ENCODE measurements at regions not wholly inside any gene's neighbourhood (a gene's known extent, or its start where the extent isn't known, plus 50 kb on each side); places are given as distances from the start of the nearest gene placed in this dataset.

- no peak for DNase-seq
- CTCF ChIA-PET = interaction anchor here (0.7 to 6.6 kb wide), 8 partner anchors 17 to 1109 kb away, joined by 3 to 81 read pairs (median 4); no protein-coding TSS in a partner anchor
- no peaks in the 10 kb centered on the region for H3K79me2 ChIP-seq (ENCODE audit: insufficient read depth)
- H4K20me1 ChIP-seq (ENCODE audit: insufficient read depth) = no peaks in the 10 kb centered on the region
- no peaks in the 10 kb centered on the region for H3K9me3 ChIP-seq
- H3K4me1 ChIP-seq (ENCODE audit: control insufficient read depth in 1 of 2, insufficient read depth in 2 of 2, low read depth in 1 of 2, low read length in 1 of 2) = peaks cover 0 to 32% of the 10 kb centered on the region in 2 experiments; a peak in 1 of 4 replicates
- H3K27ac ChIP-seq (ENCODE audit: low read depth in 2 of 2, low read length in 1 of 2) = no peak overlapping the region
- 8% methylated on average over 2 of the region's 2 CpGs for WGBS (ENCODE audit: low lambda C conversion rate)
- H3K4me3 ChIP-seq (ENCODE audit: low read depth in 2 of 2, low read length in 1 of 2) = no peak overlapping the region
- H3F3A ChIP-seq (replicated peaks; ENCODE audit: insufficient read depth) = no peaks in the 10 kb centered on the region
- TF ChIP-seq USF1 (IDR thresholded peaks at IDR 0.05; ENCODE audit: borderline replicate concordance, low read depth) = no peak
- no peak overlapping the region for H3K9ac ChIP-seq
- H3K4me2 ChIP-seq = no peak overlapping the region
- H3K36me3 ChIP-seq (replicated peaks in 1 of 2; ENCODE audit: control insufficient read depth in 1 of 2, insufficient read depth in 2 of 2, low read length in 1 of 2) = no peaks in the 10 kb centered on the region
- POLR2A ChIA-PET = no interaction called here
- no peaks in the 10 kb centered on the region for H3K9me2 ChIP-seq
- no peaks in the 10 kb centered on the region for H3K27me3 ChIP-seq (ENCODE audit: insufficient read depth)
- no peak overlapping the region for H2AFZ ChIP-seq (ENCODE audit: low read depth)
Observed at GRCh38 chr10:80701706-80702105, 164.0 kb downstream of the SH2D4B start.

- H3F3A ChIP-seq (replicated peaks; ENCODE audit: insufficient read depth) = no peaks in the 10 kb centered on the region
- H3K79me2 ChIP-seq (ENCODE audit: insufficient read depth) = no peaks in the 10 kb centered on the region
- H4K20me1 ChIP-seq (ENCODE audit: insufficient read depth) = no peaks in the 10 kb centered on the region
- no peak overlapping the region for H3K9ac ChIP-seq
- ChIA-PET CTCF (interaction anchor here (1.0 to 6.6 kb wide), 4 partner anchors 39 to 238 kb away, joined by 3 to 81 read pairs (median 42); no protein-coding TSS in a partner anchor), POLR2A (no interaction called here)
- H3K4me1 ChIP-seq (ENCODE audit: control insufficient read depth in 1 of 2, insufficient read depth in 2 of 2, low read depth in 1 of 2, low read length in 1 of 2) = peaks cover 0 to 32% of the 10 kb centered on the region in 2 experiments; a peak in 1 of 4 replicates
- no peak for TF ChIP-seq CHD2 (IDR thresholded peaks at IDR 0.05; ENCODE audit: low read length, partially characterized antibody)
- no peak for TF ChIP-seq IRF3 (IDR thresholded peaks at IDR 0.05; ENCODE audit: low read depth, low read length)
- TF ChIP-seq MEF2A (IDR thresholded peaks at IDR 0.05; ENCODE audit: borderline replicate concordance, low read depth) = no peak
- TF ChIP-seq REST (IDR thresholded peaks at IDR 0.05; ENCODE audit: low read depth, low read length) = no peak
- TF ChIP-seq FOSL2 (IDR thresholded peaks at IDR 0.05; ENCODE audit: borderline replicate concordance, low read depth) = no peak
- TF ChIP-seq TAF1 (IDR thresholded peaks at IDR 0.05; ENCODE audit: borderline replicate concordance, low read depth, low read length) = no peak
- no peak for TF ChIP-seq ZBTB33 (IDR thresholded peaks at IDR 0.05; ENCODE audit: borderline replicate concordance, low read depth)
- no peak for TF ChIP-seq GABPA (IDR thresholded peaks at IDR 0.05; ENCODE audit: low read depth)
- TF ChIP-seq JUND (IDR thresholded peaks at IDR 0.05) = no peak
- no peak for TF ChIP-seq RCOR1 (IDR thresholded peaks at IDR 0.05; ENCODE audit: low read length)
- no peak for TF ChIP-seq YY1 (IDR thresholded peaks at IDR 0.05; ENCODE audit: low read depth)
- TF ChIP-seq CTCF (IDR thresholded peaks at IDR 0.05) = no peak
- no peak for TF ChIP-seq FOXJ3 (CRISPR knock-in tag; IDR thresholded peaks at IDR 0.05)
- TF ChIP-seq EP300 (IDR thresholded peaks at IDR 0.05; ENCODE audit: borderline replicate concordance in 1 of 2, low read depth in 1 of 2, low read length in 1 of 2) = no peak
- no peak for DNase-seq
- no peaks in the 10 kb centered on the region for H3K9me2 ChIP-seq
- H3K36me3 ChIP-seq (replicated peaks in 1 of 2; ENCODE audit: control insufficient read depth in 1 of 2, insufficient read depth in 2 of 2, low read length in 1 of 2) = no peaks in the 10 kb centered on the region
- no peaks in the 10 kb centered on the region for H3K9me3 ChIP-seq
- no peak overlapping the region for H2AFZ ChIP-seq (ENCODE audit: low read depth)
- no peak overlapping the region for H3K27ac ChIP-seq (ENCODE audit: low read depth in 2 of 2, low read length in 1 of 2)
- WGBS (ENCODE audit: low lambda C conversion rate) = 37% methylated on average over 5 of the region's 6 CpGs
- H3K4me3 ChIP-seq (ENCODE audit: low read depth in 2 of 2, low read length in 1 of 2) = no peak overlapping the region
- no peak overlapping the region for H3K4me2 ChIP-seq
- H3K27me3 ChIP-seq (ENCODE audit: insufficient read depth) = no peaks in the 10 kb centered on the region
Observed at GRCh38 chr10:80702143-80702542, 164.4 kb downstream of the SH2D4B start.
